ENCODE measurements at regions not wholly inside any gene's neighbourhood (a gene's known extent, or its start where the extent isn't known, plus 50 kb on each side); places are given as distances from the start of the nearest gene placed in this dataset.

- no peak for TF ChIP-seq TAF1 (IDR thresholded peaks at IDR 0.05; ENCODE audit: low read depth)
- no peak for TF ChIP-seq RAD21 (conservative IDR thresholded peaks at IDR 0.05)
- no peak for TF ChIP-seq CTCF (IDR thresholded peaks at IDR 0.05; ENCODE audit: poor library complexity, severe bottlenecking)
- no peak for TF ChIP-seq EZH2 (IDR thresholded peaks at IDR 0.05; ENCODE audit: borderline replicate concordance, insufficient read depth, low read length, poor library complexity, severe bottlenecking)
Observed at GRCh38 chr2:171241771-171242170, 81.1 kb upstream of the TLK1 start.
